VCaP (cell line): ENCODE measurements at regions not wholly inside any gene's neighbourhood (a gene's known extent, or its start where the extent isn't known, plus 50 kb on each side); places are given as distances from the start of the nearest gene placed in this dataset.
"Not testable (repeated sequence)": the region's sequence is repeated elsewhere in the genome, so short reads cannot be mapped to it uniquely, and the experiment has no call there.

Experiments used
- H3K27ac ChIP-seq: fragments of 450-650 bp; 2 replicates; pipeline ENCODE4 v1.5.1; 2017
- TF ChIP-seq, protein P1 (sequence below): fragments of 450-650 bp; conservative IDR thresholded peaks from 2 replicates; pipeline ENCODE4 v1.5.1; 2017; ENCODE audit warnings: mild to moderate bottlenecking, moderate library complexity

DNA sequence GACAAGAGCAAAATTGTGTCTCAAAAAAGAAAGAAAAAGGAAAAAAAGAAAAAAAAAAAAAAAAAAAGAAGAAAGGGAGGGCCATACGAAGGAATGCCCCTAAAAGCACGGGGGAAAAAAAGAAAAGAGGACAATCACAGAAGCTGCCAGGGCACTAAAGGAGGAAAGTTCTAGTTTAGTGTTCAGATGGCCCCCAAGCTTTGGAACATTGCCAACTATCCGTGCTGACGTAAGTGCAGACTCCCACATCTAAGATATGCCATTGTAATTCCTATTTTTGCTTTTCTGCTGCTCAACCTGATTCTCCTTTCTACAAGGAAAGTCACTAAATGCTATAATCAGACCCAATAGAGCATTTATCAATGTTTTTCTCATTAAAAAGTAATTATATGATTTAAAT is 842.1 kb downstream of the KCNJ2 start:
- H3K27ac ChIP-seq, result no peak overlapping the region
- TF ChIP-seq, protein P1, sequence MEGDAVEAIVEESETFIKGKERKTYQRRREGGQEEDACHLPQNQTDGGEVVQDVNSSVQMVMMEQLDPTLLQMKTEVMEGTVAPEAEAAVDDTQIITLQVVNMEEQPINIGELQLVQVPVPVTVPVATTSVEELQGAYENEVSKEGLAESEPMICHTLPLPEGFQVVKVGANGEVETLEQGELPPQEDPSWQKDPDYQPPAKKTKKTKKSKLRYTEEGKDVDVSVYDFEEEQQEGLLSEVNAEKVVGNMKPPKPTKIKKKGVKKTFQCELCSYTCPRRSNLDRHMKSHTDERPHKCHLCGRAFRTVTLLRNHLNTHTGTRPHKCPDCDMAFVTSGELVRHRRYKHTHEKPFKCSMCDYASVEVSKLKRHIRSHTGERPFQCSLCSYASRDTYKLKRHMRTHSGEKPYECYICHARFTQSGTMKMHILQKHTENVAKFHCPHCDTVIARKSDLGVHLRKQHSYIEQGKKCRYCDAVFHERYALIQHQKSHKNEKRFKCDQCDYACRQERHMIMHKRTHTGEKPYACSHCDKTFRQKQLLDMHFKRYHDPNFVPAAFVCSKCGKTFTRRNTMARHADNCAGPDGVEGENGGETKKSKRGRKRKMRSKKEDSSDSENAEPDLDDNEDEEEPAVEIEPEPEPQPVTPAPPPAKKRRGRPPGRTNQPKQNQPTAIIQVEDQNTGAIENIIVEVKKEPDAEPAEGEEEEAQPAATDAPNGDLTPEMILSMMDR, result no peak

DNA sequence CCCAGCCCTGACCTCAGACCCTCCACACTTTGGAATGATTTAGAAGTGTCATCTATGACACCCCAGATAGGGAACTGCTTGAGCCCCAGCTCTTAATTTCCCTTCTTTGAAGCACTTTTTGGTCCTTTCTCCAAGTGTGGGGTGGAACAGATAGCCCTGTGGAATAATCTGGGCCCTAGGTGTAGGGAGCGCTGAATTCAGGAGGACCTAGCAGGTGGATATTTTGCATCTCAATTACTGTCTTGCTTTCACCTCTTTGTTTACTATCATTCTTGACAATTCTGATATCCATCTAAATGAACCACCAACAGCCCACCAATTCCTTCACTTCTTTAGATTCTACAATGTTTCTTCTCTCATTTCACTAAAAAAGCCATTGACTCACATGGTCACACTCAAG is 850.4 kb downstream of the KCNJ2 start:
- TF ChIP-seq, protein P1, result no peak
- no peak overlapping the region for H3K27ac ChIP-seq

DNA sequence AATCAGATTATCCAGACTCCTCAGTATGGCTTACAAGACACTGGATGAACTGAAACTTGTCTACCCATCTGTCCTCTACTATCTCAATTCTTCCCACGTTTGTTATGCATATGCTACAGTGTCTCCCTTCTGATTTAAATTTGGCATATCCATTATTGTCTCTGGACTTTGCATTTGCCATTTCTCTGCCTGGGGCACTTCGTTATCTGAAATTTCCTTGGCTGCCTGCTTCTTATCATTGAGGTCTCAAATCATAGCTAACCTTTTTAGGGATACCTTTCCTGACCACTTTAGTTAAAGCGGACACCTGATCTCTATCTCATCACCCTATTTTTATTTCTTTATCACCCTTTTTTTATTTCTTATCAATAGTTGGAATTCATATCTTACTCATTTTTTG is 853.4 kb downstream of the KCNJ2 start:
- no peak overlapping the region for H3K27ac ChIP-seq

DNA sequence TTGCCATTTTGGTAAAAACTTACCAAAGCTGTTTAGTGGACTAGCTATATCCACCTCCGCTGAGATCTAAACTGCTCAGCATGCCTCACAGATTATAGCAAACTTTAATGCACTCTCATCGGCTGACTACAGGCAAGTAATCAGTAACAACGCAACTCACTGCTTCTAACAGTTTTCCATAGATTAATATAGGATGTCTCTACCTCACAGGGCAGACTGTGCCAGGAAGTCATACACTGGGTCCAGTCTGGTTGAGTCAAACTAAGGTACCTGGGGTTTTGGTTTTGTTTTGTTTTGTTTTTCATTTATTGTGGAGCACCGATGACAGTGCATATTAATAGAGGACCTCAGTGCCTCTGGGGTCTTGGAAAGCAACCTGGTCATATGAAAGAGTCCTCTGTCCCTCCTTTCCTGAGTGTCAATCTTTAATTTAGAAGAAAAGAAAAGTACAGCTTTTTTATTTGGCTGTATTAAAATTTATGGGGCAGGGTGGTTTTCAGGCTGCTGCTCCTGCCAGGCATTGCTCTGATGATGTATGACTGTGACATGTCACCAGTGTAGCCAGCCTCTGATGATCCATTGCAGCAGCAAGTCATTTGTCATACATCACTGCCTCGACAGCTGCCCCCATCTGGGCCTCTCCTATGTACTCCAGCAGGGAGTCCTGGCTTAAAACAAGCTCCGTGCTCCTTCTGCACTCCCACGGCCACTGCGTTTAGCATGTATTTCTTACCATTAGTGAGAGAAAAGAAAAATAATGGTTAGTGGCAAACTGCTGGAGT is 854.1 kb downstream of the KCNJ2 start:
- peak overlapping the region; percentile 27; the same call in 1 of the 2 replicates for H3K27ac ChIP-seq
- TF ChIP-seq, protein P1, result no peak

More for the DNA sequence above, 853.4 kb downstream of the KCNJ2 start:
- TF ChIP-seq, protein P1, result no peak

DNA sequence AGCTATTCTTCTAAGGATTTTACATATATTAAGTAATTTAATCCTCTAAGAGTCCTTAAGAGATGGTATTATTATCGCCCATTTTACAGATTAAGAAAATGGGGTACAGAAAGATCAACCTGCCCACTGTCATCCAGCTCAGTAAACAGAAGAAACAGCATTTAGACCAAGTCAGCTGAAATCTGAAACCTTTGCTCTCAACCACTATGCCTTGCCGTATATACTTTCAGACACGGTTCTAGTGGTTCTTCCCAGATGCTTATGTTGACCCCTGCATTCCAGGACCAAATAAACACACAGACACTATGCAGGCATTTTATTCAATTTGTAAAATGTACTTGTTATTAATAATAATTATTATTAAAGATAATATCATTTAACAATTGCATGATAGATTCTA is 854.8 kb downstream of the KCNJ2 start:
- H3K27ac ChIP-seq, result peak overlapping the region; percentile 27; the same call in 1 of the 2 replicates
- TF ChIP-seq, protein P1, result no peak

DNA sequence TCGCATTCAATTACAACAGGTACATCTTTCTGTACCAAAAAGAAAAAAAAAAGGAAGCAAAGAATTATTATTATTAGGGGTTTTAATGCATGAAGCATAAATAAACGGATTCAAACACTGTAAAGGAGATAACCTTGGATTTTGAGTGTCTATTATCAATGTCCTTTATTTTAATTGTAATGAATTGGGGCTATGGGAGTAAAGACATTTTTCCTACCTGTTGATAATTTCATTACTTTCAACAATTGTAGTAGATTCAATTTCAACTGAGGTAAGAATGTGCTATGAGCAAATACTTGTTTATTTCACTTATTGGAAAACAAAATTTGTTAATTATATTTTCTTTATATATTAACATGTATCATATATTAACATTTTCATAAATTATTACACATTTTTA is 855.6 kb downstream of the KCNJ2 start:
- H3K27ac ChIP-seq, result no peak overlapping the region
- TF ChIP-seq, protein P1, result no peak

DNA sequence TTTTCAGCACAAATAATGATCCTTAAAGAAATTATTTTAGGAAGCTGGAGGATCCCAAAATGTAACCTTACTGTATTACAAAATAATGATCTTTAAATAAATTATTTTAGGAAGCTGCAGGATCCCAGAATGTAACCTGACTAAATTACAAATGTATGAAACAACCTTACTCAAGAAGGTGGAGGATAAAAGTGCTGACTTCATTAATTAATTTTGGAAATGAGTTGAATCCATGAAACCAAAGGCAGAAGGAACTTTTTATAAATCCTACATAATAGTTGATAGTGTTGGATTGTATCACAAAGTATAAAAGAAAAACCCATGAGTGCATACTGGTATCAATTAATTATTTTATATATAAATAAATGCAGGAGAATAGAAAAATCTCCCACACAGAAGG is 859.9 kb downstream of the KCNJ2 start:
- TF ChIP-seq, protein P1, result no peak
- H3K27ac ChIP-seq, result no peak overlapping the region

DNA sequence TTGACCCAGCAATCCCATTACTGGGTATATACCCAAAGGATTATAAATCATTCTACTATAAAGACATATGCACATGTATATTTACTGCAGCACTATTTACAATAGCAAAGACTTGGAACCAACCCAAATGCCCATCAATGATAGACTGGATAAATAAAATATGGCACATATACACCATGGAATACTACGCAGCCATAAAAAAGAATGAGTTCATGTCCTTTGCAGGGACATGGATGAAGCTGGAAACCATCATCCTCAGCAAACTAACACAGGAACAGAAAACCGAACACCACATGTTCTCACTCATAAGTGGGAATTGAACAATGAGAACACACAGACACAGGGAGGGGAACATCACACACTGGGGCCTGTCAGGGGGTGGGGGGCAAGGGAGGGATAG is 862.0 kb downstream of the KCNJ2 start:
- not testable (repeated sequence) for H3K27ac ChIP-seq
